ENCODE measurements at regions not wholly inside any gene's neighbourhood (a gene's known extent, or its start where the extent isn't known, plus 50 kb on each side); places are given as distances from the start of the nearest gene placed in this dataset.
A peak's percentile ranks its signal among the peaks of the same experiment; 100 is the strongest.
"Not testable (repeated sequence)": the region's sequence is repeated elsewhere in the genome, so short reads cannot be mapped to it uniquely, and the experiment has no call there.

- Histone ChIP-seq H3K9ac (ENCODE audit: low read length) (no peak overlapping the region), H3K9me2 (replicated peaks; ENCODE audit: insufficient read depth, low read length) (0 out of 2 replicates have a peak, but pooled peaks cover 3% of the 10 kb centered on the region), H3K36me3 (ENCODE audit: insufficient read depth, low read length) (no peaks in the 10 kb centered on the region), H3K27me3 (ENCODE audit: low read length) (no peaks in the 10 kb centered on the region), H4K20me1 (ENCODE audit: insufficient read depth, low read depth, low read length) (no peaks in the 10 kb centered on the region), H3K79me2 (ENCODE audit: low read length) (no peaks in the 10 kb centered on the region), H3K4me2 (ENCODE audit: low read depth, low read length, poor library complexity, severe bottlenecking) (no peak overlapping the region), H2AFZ (ENCODE audit: low read length) (no peak overlapping the region), H3K27ac (ENCODE audit: low read length) (no peak overlapping the region), H3K9me3 (ENCODE audit: low read length) (no peaks in the 10 kb centered on the region), H3K4me3 (ENCODE audit: low read length) (no peak overlapping the region), H3K4me1 (ENCODE audit: low read length) (no peaks in the 10 kb centered on the region)
- DNase-seq = peak; percentile 85
Measured at GRCh38 chr19:31054430-31054829, 294.8 kb downstream of the TSHZ3 start.

- Histone ChIP-seq H3K27me3 (ENCODE audit: low read length) (no peaks in the 10 kb centered on the region), H3K4me1 (ENCODE audit: low read length) (no peaks in the 10 kb centered on the region), H4K20me1 (ENCODE audit: insufficient read depth, low read depth, low read length) (no peaks in the 10 kb centered on the region), H3K4me3 (ENCODE audit: low read length) (no peak overlapping the region), H3K9ac (ENCODE audit: low read length) (no peak overlapping the region), H3K36me3 (ENCODE audit: insufficient read depth, low read length) (no peaks in the 10 kb centered on the region), H3K9me3 (ENCODE audit: low read length) (no peaks in the 10 kb centered on the region), H3K27ac (ENCODE audit: low read length) (no peak overlapping the region), H3K9me2 (replicated peaks; ENCODE audit: insufficient read depth, low read length) (no peaks in the 10 kb centered on the region), H3K79me2 (ENCODE audit: low read length) (no peaks in the 10 kb centered on the region), H2AFZ (ENCODE audit: low read length) (no peak overlapping the region), H3K4me2 (ENCODE audit: low read depth, low read length, poor library complexity, severe bottlenecking) (no peak overlapping the region)
- DNase-seq = no peak
Measured at GRCh38 chr19:31049431-31049830, 299.8 kb downstream of the TSHZ3 start.

- Histone ChIP-seq H3K36me3 (ENCODE audit: insufficient read depth, low read length) (no peaks in the 10 kb centered on the region), H3K79me2 (ENCODE audit: low read length) (no peaks in the 10 kb centered on the region), H2AFZ (ENCODE audit: low read length) (no peak overlapping the region), H3K27ac (ENCODE audit: low read length) (no peak overlapping the region), H3K9me2 (replicated peaks; ENCODE audit: insufficient read depth, low read length) (no peaks in the 10 kb centered on the region), H3K4me2 (ENCODE audit: low read depth, low read length, poor library complexity, severe bottlenecking) (no peak overlapping the region), H4K20me1 (ENCODE audit: insufficient read depth, low read depth, low read length) (no peaks in the 10 kb centered on the region), H3K4me3 (ENCODE audit: low read length) (no peak overlapping the region), H3K27me3 (ENCODE audit: low read length) (no peaks in the 10 kb centered on the region), H3K9me3 (ENCODE audit: low read length) (no peaks in the 10 kb centered on the region), H3K9ac (ENCODE audit: low read length) (no peak overlapping the region), H3K4me1 (ENCODE audit: low read length) (no peaks in the 10 kb centered on the region)
- no peak for DNase-seq
Measured at GRCh38 chr19:31046024-31046423, 303.2 kb downstream of the TSHZ3 start.

GRCh38 chr19:31041461-31041860, 307.8 kb downstream of the TSHZ3 start:
- H3K9me2 ChIP-seq (replicated peaks; ENCODE audit: insufficient read depth, low read length) = no peaks in the 10 kb centered on the region
- no peaks in the 10 kb centered on the region for H3K9me3 ChIP-seq (ENCODE audit: low read length)
- no peak overlapping the region for H3K9ac ChIP-seq (ENCODE audit: low read length)
- H3K4me2 ChIP-seq (ENCODE audit: low read depth, low read length, poor library complexity, severe bottlenecking) = no peak overlapping the region
- H3K4me1 ChIP-seq (ENCODE audit: low read length) = no peaks in the 10 kb centered on the region
- H4K20me1 ChIP-seq (ENCODE audit: insufficient read depth, low read depth, low read length) = no peaks in the 10 kb centered on the region
- DNase-seq = no peak
- H3K79me2 ChIP-seq (ENCODE audit: low read length) = no peaks in the 10 kb centered on the region
- no peaks in the 10 kb centered on the region for H3K27me3 ChIP-seq (ENCODE audit: low read length)
- H2AFZ ChIP-seq (ENCODE audit: low read length) = no peak overlapping the region
- no peak overlapping the region for H3K27ac ChIP-seq (ENCODE audit: low read length)
- no peak overlapping the region for H3K4me3 ChIP-seq (ENCODE audit: low read length)
- no peaks in the 10 kb centered on the region for H3K36me3 ChIP-seq (ENCODE audit: insufficient read depth, low read length)

- H2AFZ ChIP-seq (ENCODE audit: low read length) = no peak overlapping the region
- H4K20me1 ChIP-seq (ENCODE audit: insufficient read depth, low read depth, low read length) = no peaks in the 10 kb centered on the region
- DNase-seq = no peak
- no peaks in the 10 kb centered on the region for H3K36me3 ChIP-seq (ENCODE audit: insufficient read depth, low read length)
- no peak overlapping the region for H3K27ac ChIP-seq (ENCODE audit: low read length)
- no peaks in the 10 kb centered on the region for H3K4me1 ChIP-seq (ENCODE audit: low read length)
- H3K79me2 ChIP-seq (ENCODE audit: low read length) = no peaks in the 10 kb centered on the region
- no peak overlapping the region for H3K4me3 ChIP-seq (ENCODE audit: low read length)
- H3K27me3 ChIP-seq (ENCODE audit: low read length) = no peaks in the 10 kb centered on the region
- H3K9me2 ChIP-seq (replicated peaks; ENCODE audit: insufficient read depth, low read length) = no peaks in the 10 kb centered on the region
- no peak overlapping the region for H3K9ac ChIP-seq (ENCODE audit: low read length)
- no peak overlapping the region for H3K4me2 ChIP-seq (ENCODE audit: low read depth, low read length, poor library complexity, severe bottlenecking)
- no peaks in the 10 kb centered on the region for H3K9me3 ChIP-seq (ENCODE audit: low read length)
Measured at GRCh38 chr19:31039151-31039550, 310.1 kb downstream of the TSHZ3 start.

DNA sequence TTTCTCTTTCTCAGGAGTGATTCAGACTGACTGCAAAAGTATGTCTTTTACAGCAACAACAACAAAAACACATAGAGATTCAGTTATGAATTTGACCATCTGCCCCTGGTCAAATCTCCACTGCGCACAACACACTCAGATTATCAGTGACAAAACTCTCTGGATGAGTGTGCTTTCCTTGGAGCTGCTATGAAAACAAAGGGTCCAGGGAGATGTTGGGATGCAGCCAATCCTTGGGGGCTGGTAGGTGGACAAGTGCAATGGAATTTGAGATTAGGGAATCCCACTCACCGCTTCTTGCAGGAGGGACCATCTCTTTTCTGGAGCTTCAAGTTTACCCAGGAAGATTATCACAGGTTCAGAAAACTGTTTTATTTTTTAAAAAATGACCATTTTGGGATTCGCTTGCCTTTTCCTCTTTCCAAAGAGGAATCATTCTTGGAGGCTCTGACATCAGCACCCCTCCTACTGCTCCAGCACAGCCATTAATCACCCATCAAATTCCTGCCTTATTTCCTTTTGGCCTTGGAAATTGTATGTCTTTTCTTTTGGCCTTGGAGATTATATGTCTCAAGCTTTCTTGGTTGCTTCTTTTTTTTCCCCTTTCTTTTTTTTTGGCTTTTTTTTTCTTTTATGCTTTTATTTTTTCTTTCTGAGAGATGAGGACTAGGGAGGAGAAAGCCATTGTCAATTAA, 311.8 kb downstream of the TSHZ3 start:
- Histone ChIP-seq H3K9ac (ENCODE audit: low read length) (no peak overlapping the region), H3K79me2 (ENCODE audit: low read length) (no peaks in the 10 kb centered on the region), H3K4me3 (ENCODE audit: low read length) (no peak overlapping the region), H3K9me2 (replicated peaks; ENCODE audit: insufficient read depth, low read length) (no peaks in the 10 kb centered on the region), H4K20me1 (ENCODE audit: insufficient read depth, low read depth, low read length) (no peaks in the 10 kb centered on the region), H3K36me3 (ENCODE audit: insufficient read depth, low read length) (no peaks in the 10 kb centered on the region), H3K27ac (ENCODE audit: low read length) (no peak overlapping the region), H3K4me2 (ENCODE audit: low read depth, low read length, poor library complexity, severe bottlenecking) (no peak overlapping the region), H3K4me1 (ENCODE audit: low read length) (no peaks in the 10 kb centered on the region), H3K27me3 (ENCODE audit: low read length) (no peaks in the 10 kb centered on the region), H3K9me3 (ENCODE audit: low read length) (no peaks in the 10 kb centered on the region), H2AFZ (ENCODE audit: low read length) (no peak overlapping the region)
- DNase-seq = no peak

DNA sequence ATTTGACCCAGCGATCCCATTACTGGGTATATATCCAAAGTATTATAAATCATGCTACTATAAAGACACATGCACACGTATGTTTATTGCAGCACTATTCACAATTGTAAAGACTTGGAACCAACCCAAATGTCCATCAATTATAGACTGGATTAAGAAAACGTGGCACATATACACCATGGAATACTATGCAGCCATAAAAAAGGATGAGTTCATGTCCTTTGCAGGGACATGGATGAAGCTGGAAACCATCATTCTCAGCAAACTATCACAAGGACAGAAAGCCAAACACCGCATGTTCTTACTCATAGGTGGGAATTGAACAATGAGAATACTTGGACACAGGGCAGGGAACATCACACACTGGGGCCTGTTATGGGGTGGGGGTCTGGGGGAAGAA, 317.8 kb downstream of the TSHZ3 start:
- not testable (repeated sequence) for H3K79me2 ChIP-seq (ENCODE audit: low read length); DNase-seq; H3K27ac ChIP-seq (ENCODE audit: low read length); H3K9ac ChIP-seq (ENCODE audit: low read length); H3K9me3 ChIP-seq (ENCODE audit: low read length); H2AFZ ChIP-seq (ENCODE audit: low read length); H3K36me3 ChIP-seq (ENCODE audit: insufficient read depth, low read length); H3K9me2 ChIP-seq (replicated peaks; ENCODE audit: insufficient read depth, low read length); H3K27me3 ChIP-seq (ENCODE audit: low read length); H3K4me3 ChIP-seq (ENCODE audit: low read length); H3K4me2 ChIP-seq (ENCODE audit: low read depth, low read length, poor library complexity, severe bottlenecking); H4K20me1 ChIP-seq (ENCODE audit: insufficient read depth, low read depth, low read length); H3K4me1 ChIP-seq (ENCODE audit: low read length)

DNA sequence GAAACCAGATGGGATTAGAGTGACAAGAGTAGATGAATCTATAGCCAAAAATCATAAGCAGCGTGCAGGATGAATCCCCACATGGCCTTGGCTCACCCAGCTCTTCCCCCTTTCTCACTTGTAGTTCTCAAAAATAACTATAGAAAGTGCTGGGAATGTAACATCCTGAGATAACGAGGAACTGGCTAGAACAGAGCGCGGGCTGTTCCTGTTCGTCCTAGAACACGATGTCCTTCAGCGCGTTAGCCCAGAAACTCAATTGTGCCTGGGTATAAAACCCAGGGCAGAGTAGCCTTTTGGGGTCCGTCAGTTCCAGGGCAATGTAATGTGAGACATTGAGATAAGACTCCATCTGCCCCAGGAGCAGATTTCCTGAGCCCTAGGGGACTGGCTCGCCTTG, 326.2 kb downstream of the TSHZ3 start:
- Histone ChIP-seq H3K27me3 (ENCODE audit: low read length) (no peaks in the 10 kb centered on the region), H3K9me3 (ENCODE audit: low read length) (no peaks in the 10 kb centered on the region), H3K27ac (ENCODE audit: low read length) (no peak overlapping the region), H3K79me2 (ENCODE audit: low read length) (no peaks in the 10 kb centered on the region), H3K9ac (ENCODE audit: low read length) (no peak overlapping the region), H4K20me1 (ENCODE audit: insufficient read depth, low read depth, low read length) (no peaks in the 10 kb centered on the region), H3K9me2 (replicated peaks; ENCODE audit: insufficient read depth, low read length) (no peaks in the 10 kb centered on the region), H3K36me3 (ENCODE audit: insufficient read depth, low read length) (no peaks in the 10 kb centered on the region), H3K4me1 (ENCODE audit: low read length) (no peaks in the 10 kb centered on the region), H3K4me2 (ENCODE audit: low read depth, low read length, poor library complexity, severe bottlenecking) (no peak overlapping the region), H2AFZ (ENCODE audit: low read length) (no peak overlapping the region), H3K4me3 (ENCODE audit: low read length) (no peak overlapping the region)
- no peak for DNase-seq

DNA sequence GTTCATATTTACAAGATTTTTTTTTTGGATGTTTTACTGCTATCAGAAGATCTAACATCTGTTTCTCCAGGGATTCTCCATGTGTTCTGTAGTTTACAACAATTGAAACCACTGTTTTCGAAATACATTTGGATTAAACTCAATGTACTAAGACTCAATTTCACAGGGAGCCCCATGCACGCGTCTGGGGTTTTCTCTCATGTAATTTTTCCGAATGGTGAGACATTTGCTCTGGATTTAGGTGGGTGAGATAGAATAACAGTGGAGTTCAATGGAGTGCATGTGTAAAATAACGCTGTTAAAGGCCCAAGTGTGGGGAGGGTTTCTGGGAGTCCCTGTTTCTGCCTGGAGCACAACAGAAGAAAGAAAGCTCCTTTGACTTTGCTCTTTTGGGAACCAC, 330.3 kb downstream of the TSHZ3 start:
- Histone ChIP-seq H3K4me3 (ENCODE audit: low read length) (no peak overlapping the region), H3K4me1 (ENCODE audit: low read length) (no peaks in the 10 kb centered on the region), H2AFZ (ENCODE audit: low read length) (no peak overlapping the region), H3K79me2 (ENCODE audit: low read length) (no peaks in the 10 kb centered on the region), H3K27me3 (ENCODE audit: low read length) (no peaks in the 10 kb centered on the region), H3K9ac (ENCODE audit: low read length) (no peak overlapping the region), H4K20me1 (ENCODE audit: insufficient read depth, low read depth, low read length) (no peaks in the 10 kb centered on the region), H3K27ac (ENCODE audit: low read length) (no peak overlapping the region), H3K4me2 (ENCODE audit: low read depth, low read length, poor library complexity, severe bottlenecking) (no peak overlapping the region), H3K9me2 (replicated peaks; ENCODE audit: insufficient read depth, low read length) (no peaks in the 10 kb centered on the region), H3K9me3 (ENCODE audit: low read length) (no peaks in the 10 kb centered on the region), H3K36me3 (ENCODE audit: insufficient read depth, low read length) (no peaks in the 10 kb centered on the region)
- DNase-seq = no peak

Data from Karpas-422 (cell line).